HAP-1 (cell line): ENCODE measurements at regions not wholly inside any gene's neighbourhood (a gene's known extent, or its start where the extent isn't known, plus 50 kb on each side); places are given as distances from the start of the nearest gene placed in this dataset.

Experiments used
- DNase-seq, 2 experiments: peaks; one replicate each; pipeline ENCODE4 v3.0.0-alpha.2; 2016 to 2020; ENCODE audit warnings: low spot score in 2 of 2
- H3K27me3 ChIP-seq: fragments of 250-450 bp; sonication (Bioruptor Pico); 2 replicates; pipeline ENCODE4 v1.5.1; 2020; ENCODE audit warnings: low read depth, mild to moderate bottlenecking, moderate library complexity
- H3K36me3 ChIP-seq: fragments of 250-450 bp; sonication (Bioruptor Pico); replicated peaks from 2 replicates; pipeline ENCODE4 v1.5.1; 2020; ENCODE audit warnings: mild to moderate bottlenecking
- H3K4me1 ChIP-seq: fragments of 250-450 bp; sonication (Bioruptor Pico); 2 replicates; pipeline ENCODE4 v1.5.1; 2020; ENCODE audit warnings: mild to moderate bottlenecking
- H3K4me3 ChIP-seq: fragments of 250-450 bp; sonication (Bioruptor Pico); 2 replicates; pipeline ENCODE4 v1.5.1; 2020; ENCODE audit warnings: mild to moderate bottlenecking, moderate library complexity
- H3K9me3 ChIP-seq: fragments of 250-450 bp; sonication (Bioruptor Pico); 2 replicates; pipeline ENCODE4 v1.5.1; 2020; ENCODE audit warnings: mild to moderate bottlenecking, moderate library complexity
- in situ Hi-C: fragments of 300-500 bp; cut with MboI; formaldehyde crosslinking; loops from 3 replicates; pipeline ENCODE4 v1.14.3; 2020; ENCODE audit warnings: low sequenced_read_pairs, inconsistent platforms, mixed read lengths

GRCh38 chr10:128300290-128300824 is 174.1 kb upstream of the MKI67 start:
- Histone ChIP-seq H3K36me3 (no peaks in the 10 kb centered on the region), H3K4me1 (no peaks in the 10 kb centered on the region), H3K27me3 (no peaks in the 10 kb centered on the region), H3K9me3 (no peaks in the 10 kb centered on the region), H3K4me3 (no peak overlapping the region)
- in situ Hi-C loops, result no loop called here
- DNase-seq, result no peak

- no peak for DNase-seq
- Histone ChIP-seq H3K4me1 (no peaks in the 10 kb centered on the region), H3K27me3 (no peaks in the 10 kb centered on the region), H3K9me3 (no peaks in the 10 kb centered on the region), H3K4me3 (no peak overlapping the region), H3K36me3 (no peaks in the 10 kb centered on the region)
- in situ Hi-C loops, result no loop called here
Measured at GRCh38 chr10:128301051-128301450, 174.8 kb upstream of the MKI67 start.

DNA sequence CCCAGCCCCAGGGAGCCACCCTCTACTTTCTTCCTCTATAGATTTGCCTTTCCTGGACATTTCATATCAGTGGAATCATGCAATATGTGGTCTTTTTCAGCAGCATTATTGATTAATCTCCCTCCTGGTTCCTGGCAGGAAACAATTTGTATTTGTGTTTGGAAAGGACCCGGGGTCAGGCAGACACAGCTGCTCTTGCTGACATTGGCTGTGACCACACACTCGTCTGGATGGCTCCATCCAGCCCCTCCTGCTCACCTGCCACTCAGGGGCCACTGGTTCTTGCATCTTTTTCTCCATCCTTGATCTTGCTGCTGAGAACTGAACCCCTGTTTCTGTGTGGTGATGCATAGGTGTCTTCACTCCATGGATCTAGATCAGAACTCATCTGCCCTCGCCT is 176.6 kb upstream of the MKI67 start:
- in situ Hi-C loops, result no loop called here
- H3K4me3 ChIP-seq, result no peak overlapping the region
- H3K4me1 ChIP-seq, result no peaks in the 10 kb centered on the region
- DNase-seq, result no peak
- H3K27me3 ChIP-seq, result no peaks in the 10 kb centered on the region
- no peaks in the 10 kb centered on the region for H3K9me3 ChIP-seq
- H3K36me3 ChIP-seq, result no peaks in the 10 kb centered on the region

DNA sequence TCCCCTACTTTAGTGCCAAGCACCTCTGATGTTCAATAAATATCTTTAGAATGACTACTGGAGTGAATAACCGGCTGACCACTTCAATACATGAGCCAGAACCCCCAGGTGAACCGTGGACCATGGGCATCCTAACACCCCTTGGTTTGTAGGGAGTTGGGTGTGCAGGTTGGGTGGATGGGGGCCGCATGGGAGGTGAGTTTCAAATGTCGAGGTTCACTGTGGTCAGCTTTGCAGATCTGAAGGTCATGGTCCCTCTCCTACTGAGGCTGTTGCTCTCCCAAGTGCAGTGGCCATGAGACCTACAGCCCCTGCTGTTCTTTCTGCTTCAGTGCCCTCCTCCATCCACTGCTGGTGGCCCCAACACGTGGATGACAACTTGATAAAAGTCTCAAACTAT is 178.0 kb upstream of the MKI67 start:
- Histone ChIP-seq H3K36me3 (no peaks in the 10 kb centered on the region), H3K4me1 (no peaks in the 10 kb centered on the region), H3K9me3 (no peaks in the 10 kb centered on the region), H3K4me3 (no peak overlapping the region), H3K27me3 (no peaks in the 10 kb centered on the region)
- in situ Hi-C loops, result no loop called here
- DNase-seq, result no peak

DNA sequence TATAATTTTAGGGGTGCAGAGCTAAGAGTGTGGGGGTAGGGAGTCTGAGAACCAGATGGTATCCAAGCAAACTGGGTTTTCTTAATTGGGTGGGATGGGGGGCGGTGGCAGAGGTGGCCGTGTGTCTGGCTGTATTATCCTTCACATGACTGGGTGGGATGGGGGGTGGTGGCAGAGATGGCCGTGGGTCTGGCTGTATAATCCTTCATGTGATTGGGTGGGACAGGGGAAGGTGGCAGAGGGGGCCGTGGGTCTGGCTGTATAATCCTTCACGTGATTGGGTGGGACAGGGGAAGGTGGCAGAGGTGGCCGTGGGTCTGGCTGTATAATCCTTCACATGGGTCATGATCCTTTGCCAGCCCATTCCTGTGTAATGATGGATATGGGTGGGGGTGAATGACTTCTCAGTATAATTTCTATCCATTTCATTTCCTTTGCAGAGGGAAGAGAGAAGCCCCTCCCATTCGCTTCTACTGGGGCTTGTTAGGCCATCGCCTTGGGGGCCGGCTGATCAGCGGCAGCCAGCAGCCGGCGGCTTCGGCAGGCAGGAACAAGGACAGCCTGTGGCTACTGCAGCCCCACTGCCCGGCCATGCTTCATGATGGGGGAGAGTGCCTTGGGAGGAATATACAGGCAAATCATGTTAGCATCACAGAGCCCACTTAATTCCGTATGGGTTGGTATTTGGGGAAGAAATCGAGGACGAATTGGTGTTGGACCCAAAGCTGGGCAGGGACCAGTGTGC is 179.6 kb upstream of the MKI67 start:
- in situ Hi-C loops, result no loop called here
- no peaks in the 10 kb centered on the region for H3K9me3 ChIP-seq
- H3K4me1 ChIP-seq, result no peaks in the 10 kb centered on the region
- no peaks in the 10 kb centered on the region for H3K27me3 ChIP-seq
- H3K4me3 ChIP-seq, result no peak overlapping the region
- no peaks in the 10 kb centered on the region for H3K36me3 ChIP-seq
- DNase-seq, result no peak

- Histone ChIP-seq H3K27me3 (no peaks in the 10 kb centered on the region), H3K36me3 (no peaks in the 10 kb centered on the region), H3K4me1 (no peaks in the 10 kb centered on the region), H3K9me3 (no peaks in the 10 kb centered on the region), H3K4me3 (no peak overlapping the region)
- in situ Hi-C loops, result no loop called here
- no peak for DNase-seq
Measured at GRCh38 chr10:128306535-128306934, 180.3 kb upstream of the MKI67 start.

DNA sequence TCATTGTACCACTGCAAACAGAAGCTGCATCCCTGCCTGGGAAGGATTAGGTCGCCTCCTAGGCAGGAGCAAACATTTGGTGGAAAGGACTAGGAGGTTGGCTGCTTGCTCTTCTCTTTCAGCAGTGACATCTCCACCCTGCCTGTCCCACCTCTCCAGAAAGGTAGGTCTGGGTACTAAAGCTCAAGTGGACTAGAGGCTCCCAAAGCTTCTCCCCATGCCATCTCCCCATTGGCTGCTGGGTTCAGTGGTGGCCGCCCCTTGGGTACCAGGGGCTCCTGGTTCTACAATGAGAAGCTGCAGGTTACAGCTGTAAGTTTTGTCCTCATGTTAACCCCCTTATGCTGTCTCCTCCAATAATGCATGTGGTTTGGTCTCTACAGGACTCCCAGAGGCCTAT is 180.7 kb upstream of the MKI67 start:
- no peak for DNase-seq
- in situ Hi-C loops, result no loop called here
- H3K27me3 ChIP-seq, result no peaks in the 10 kb centered on the region
- no peaks in the 10 kb centered on the region for H3K9me3 ChIP-seq
- H3K4me3 ChIP-seq, result no peak overlapping the region
- no peaks in the 10 kb centered on the region for H3K36me3 ChIP-seq
- H3K4me1 ChIP-seq, result no peaks in the 10 kb centered on the region

DNA sequence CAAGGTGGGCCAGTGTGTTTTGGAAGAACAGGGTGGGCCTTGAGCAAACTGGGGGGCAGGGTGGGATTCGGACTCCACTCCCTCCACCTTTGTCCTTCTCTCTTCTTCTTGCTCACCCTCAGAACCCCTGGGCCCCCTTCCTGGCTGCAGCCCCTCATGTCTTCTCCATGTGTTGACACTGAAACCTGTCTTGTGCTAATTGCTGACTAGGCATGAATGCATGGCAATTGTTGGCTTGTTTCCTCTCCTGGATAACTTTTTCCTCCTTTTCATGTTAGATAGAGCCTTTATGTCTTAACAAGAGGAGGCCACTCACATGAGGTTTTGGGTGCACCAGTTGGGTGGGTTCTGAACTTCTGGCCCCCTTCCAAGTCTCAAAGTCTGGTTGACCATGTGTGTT is 181.6 kb upstream of the MKI67 start:
- no peaks in the 10 kb centered on the region for H3K27me3 ChIP-seq
- in situ Hi-C loops, result no loop called here
- no peaks in the 10 kb centered on the region for H3K9me3 ChIP-seq
- no peak for DNase-seq
- H3K4me3 ChIP-seq, result no peak overlapping the region
- no peaks in the 10 kb centered on the region for H3K4me1 ChIP-seq
- H3K36me3 ChIP-seq, result no peaks in the 10 kb centered on the region

- H3K36me3 ChIP-seq, result no peaks in the 10 kb centered on the region
- no peak overlapping the region for H3K4me3 ChIP-seq
- H3K27me3 ChIP-seq, result no peaks in the 10 kb centered on the region
- in situ Hi-C loops, result no loop called here
- no peaks in the 10 kb centered on the region for H3K9me3 ChIP-seq
- no peaks in the 10 kb centered on the region for H3K4me1 ChIP-seq
- DNase-seq, result no peak
Measured at GRCh38 chr10:128310971-128311658, 184.9 kb upstream of the MKI67 start.

DNA sequence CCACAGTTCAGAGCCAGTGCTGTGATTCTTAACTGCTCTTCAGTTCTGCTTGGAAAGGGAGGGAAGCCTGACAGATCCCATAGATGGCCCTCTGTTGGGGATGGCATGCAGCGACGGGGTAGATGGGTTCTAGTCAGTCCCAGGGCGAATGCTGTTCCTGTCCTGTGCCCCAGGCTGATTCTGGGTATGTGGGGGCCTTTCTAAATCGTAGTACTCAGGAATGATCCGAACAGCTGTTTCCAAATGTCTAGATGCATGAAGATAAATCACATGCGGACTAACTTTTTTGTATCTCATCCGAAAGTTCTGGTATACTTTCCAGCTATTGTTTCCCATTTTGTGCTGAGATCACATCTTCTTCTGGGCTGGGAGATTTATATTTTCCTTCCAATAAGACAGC is 186.0 kb upstream of the MKI67 start:
- Histone ChIP-seq H3K4me1 (no peaks in the 10 kb centered on the region), H3K4me3 (no peak overlapping the region), H3K9me3 (no peaks in the 10 kb centered on the region), H3K27me3 (no peaks in the 10 kb centered on the region), H3K36me3 (no peaks in the 10 kb centered on the region)
- DNase-seq, result no peak
- in situ Hi-C loops, result no loop called here

GRCh38 chr10:128314686-128315085 is 188.5 kb upstream of the MKI67 start:
- Histone ChIP-seq H3K9me3 (no peaks in the 10 kb centered on the region), H3K4me1 (no peaks in the 10 kb centered on the region), H3K4me3 (no peak overlapping the region), H3K36me3 (no peaks in the 10 kb centered on the region), H3K27me3 (no peaks in the 10 kb centered on the region)
- DNase-seq, result no peak
- in situ Hi-C loops, result no loop called here

- no peak overlapping the region for H3K4me3 ChIP-seq
- H3K9me3 ChIP-seq, result no peaks in the 10 kb centered on the region
- in situ Hi-C loops, result no loop called here
- no peaks in the 10 kb centered on the region for H3K36me3 ChIP-seq
- H3K27me3 ChIP-seq, result no peaks in the 10 kb centered on the region
- DNase-seq, result no peak
- H3K4me1 ChIP-seq, result no peaks in the 10 kb centered on the region
Measured at GRCh38 chr10:128316121-128316726, 190.0 kb upstream of the MKI67 start.

DNA sequence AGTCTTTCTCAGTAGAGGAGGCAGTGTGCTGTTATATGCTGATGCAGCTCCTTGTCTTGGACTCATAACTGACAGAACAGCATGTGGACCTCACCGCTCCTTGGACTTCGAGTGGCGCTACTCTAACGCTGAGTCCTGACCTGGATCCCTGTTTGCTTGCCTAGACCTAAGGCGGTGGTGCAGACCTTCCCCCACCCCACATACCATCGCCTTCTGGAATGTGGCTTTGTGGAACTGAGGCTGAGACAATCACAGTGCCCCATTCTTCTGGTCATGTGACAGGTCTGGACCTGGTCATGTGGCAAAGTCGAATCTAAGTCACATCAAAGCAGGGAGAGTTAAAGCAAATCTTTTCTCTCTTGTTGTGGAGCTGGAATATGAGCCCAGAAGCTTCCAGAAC is 190.7 kb upstream of the MKI67 start:
- no peaks in the 10 kb centered on the region for H3K36me3 ChIP-seq
- DNase-seq, result no peak
- H3K9me3 ChIP-seq, result no peaks in the 10 kb centered on the region
- in situ Hi-C loops, result no loop called here
- no peaks in the 10 kb centered on the region for H3K27me3 ChIP-seq
- no peak overlapping the region for H3K4me3 ChIP-seq
- H3K4me1 ChIP-seq, result no peaks in the 10 kb centered on the region

- Histone ChIP-seq H3K27me3 (no peaks in the 10 kb centered on the region), H3K9me3 (no peaks in the 10 kb centered on the region), H3K4me1 (no peaks in the 10 kb centered on the region), H3K4me3 (no peak overlapping the region), H3K36me3 (no peaks in the 10 kb centered on the region)
- no peak for DNase-seq
- in situ Hi-C loops, result no loop called here
Measured at GRCh38 chr10:128318366-128318765, 192.1 kb upstream of the MKI67 start.
